GM12892 (cell line): ENCODE measurements at regions not wholly inside any gene's neighbourhood (a gene's known extent, or its start where the extent isn't known, plus 50 kb on each side); places are given as distances from the start of the nearest gene placed in this dataset.

Experiments
- POLR2A ChIP-seq: IDR thresholded peaks from 2 replicates; pipeline ENCODE4 v1.6.1; 2011; ENCODE audit warnings: low read depth, low read length, control low read depth
- POLR2AphosphoS5 ChIP-seq: IDR thresholded peaks from 2 replicates; pipeline ENCODE4 v1.6.1; 2011; ENCODE audit warnings: low read depth, low read length, control low read depth
- TAF1 ChIP-seq: IDR thresholded peaks from 2 replicates; pipeline ENCODE4 v1.6.1; 2011; ENCODE audit warnings: low read depth, mild to moderate bottlenecking, control low read depth, low read length, borderline replicate concordance

- TF ChIP-seq POLR2A = no peak
- TF ChIP-seq POLR2AphosphoS5 = no peak
- no peak for TF ChIP-seq TAF1
These were observed 306.4 kb downstream of the FGFR2 start for GRCh38 chr10:121291823-121292222.
